NCI-H187 treated with DMSO at 0.1 percent for 48 hours (cell line): ENCODE measurements at regions not wholly inside any gene's neighbourhood (a gene's known extent, or its start where the extent isn't known, plus 50 kb on each side); places are given as distances from the start of the nearest gene placed in this dataset.
"Not testable (repeated sequence)": the region's sequence is repeated elsewhere in the genome, so short reads cannot be mapped to it uniquely, and the experiment has no call there.

Experiments
- DNase-seq: peaks from one replicate; lab custom pipeline; 2025; lab: John Stamatoyannopoulos, UW

- no peak for DNase-seq
Measured at GRCh38 chr7:46934198-46934825, 647.6 kb downstream of the TNS3 start.

- no peak for DNase-seq
Measured at GRCh38 chr7:46933596-46933995, 648.3 kb downstream of the TNS3 start.

- DNase-seq = no peak
Measured at GRCh38 chr7:46932676-46933424, 649.1 kb downstream of the TNS3 start.

- no peak for DNase-seq
Measured at GRCh38 chr7:46932306-46932675, 649.6 kb downstream of the TNS3 start.

- DNase-seq = no peak
Measured at GRCh38 chr7:46930366-46930765, 651.5 kb downstream of the TNS3 start.

- DNase-seq = no peak
Measured at GRCh38 chr7:46929359-46929758, 652.6 kb downstream of the TNS3 start.

- no peak for DNase-seq
Measured at GRCh38 chr7:46928719-46929118, 653.2 kb downstream of the TNS3 start.

GRCh38 chr7:46927131-46927810 is 654.6 kb downstream of the TNS3 start:
- DNase-seq = no peak

- DNase-seq = no peak
Measured at GRCh38 chr7:46916581-46916980, 665.3 kb downstream of the TNS3 start.

GRCh38 chr7:46912692-46913091 is 669.2 kb downstream of the TNS3 start:
- DNase-seq = no peak

GRCh38 chr7:46909601-46910051 is 672.3 kb downstream of the TNS3 start:
- DNase-seq = no peak

- no peak for DNase-seq
Measured at GRCh38 chr7:46908770-46909169, 673.1 kb downstream of the TNS3 start.

GRCh38 chr7:46904523-46904922 is 677.4 kb downstream of the TNS3 start:
- not testable (repeated sequence) for DNase-seq

GRCh38 chr7:46902463-46902862 is 679.4 kb downstream of the TNS3 start:
- DNase-seq = no peak

GRCh38 chr7:46900312-46901263 is 681.3 kb downstream of the TNS3 start:
- no peak for DNase-seq

GRCh38 chr7:46897381-46897780 is 684.5 kb downstream of the TNS3 start:
- DNase-seq = no peak

- DNase-seq = no peak
Measured at GRCh38 chr7:46886669-46887374, 695.1 kb downstream of the TNS3 start.

- DNase-seq = no peak
Measured at GRCh38 chr7:46885167-46885566, 696.7 kb downstream of the TNS3 start.

GRCh38 chr7:46881507-46882127 is 700.3 kb downstream of the TNS3 start:
- no peak for DNase-seq

GRCh38 chr7:46880508-46881196 is 701.3 kb downstream of the TNS3 start:
- DNase-seq = no peak
